ENCODE measurements at regions not wholly inside any gene's neighbourhood (a gene's known extent, or its start where the extent isn't known, plus 50 kb on each side); places are given as distances from the start of the nearest gene placed in this dataset.

DNA sequence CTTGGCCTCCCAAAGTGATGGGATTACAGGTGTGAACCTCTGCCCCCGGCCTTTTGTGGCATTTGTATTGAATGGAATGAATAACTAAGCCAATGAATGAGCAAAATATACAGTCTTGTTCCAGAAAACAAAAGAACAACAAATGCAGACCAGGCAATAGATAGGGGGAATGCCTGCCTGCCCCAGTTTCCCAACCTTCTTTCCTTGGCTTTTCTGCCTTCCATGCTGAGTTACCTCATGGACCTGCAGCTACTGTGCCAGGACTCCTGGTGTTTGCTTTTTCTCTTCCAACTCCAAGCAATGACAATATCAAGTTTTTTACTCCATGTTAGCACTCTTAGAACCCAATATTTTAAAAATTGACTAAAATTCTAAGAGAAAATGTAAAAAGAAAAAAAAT lies 58.6 kb upstream of the BACH1 start:
- TF ChIP-seq, protein P1, sequence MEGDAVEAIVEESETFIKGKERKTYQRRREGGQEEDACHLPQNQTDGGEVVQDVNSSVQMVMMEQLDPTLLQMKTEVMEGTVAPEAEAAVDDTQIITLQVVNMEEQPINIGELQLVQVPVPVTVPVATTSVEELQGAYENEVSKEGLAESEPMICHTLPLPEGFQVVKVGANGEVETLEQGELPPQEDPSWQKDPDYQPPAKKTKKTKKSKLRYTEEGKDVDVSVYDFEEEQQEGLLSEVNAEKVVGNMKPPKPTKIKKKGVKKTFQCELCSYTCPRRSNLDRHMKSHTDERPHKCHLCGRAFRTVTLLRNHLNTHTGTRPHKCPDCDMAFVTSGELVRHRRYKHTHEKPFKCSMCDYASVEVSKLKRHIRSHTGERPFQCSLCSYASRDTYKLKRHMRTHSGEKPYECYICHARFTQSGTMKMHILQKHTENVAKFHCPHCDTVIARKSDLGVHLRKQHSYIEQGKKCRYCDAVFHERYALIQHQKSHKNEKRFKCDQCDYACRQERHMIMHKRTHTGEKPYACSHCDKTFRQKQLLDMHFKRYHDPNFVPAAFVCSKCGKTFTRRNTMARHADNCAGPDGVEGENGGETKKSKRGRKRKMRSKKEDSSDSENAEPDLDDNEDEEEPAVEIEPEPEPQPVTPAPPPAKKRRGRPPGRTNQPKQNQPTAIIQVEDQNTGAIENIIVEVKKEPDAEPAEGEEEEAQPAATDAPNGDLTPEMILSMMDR (IDR thresholded peaks at IDR 0.05), result no peak
- TF ChIP-seq POLR2A (IDR thresholded peaks at IDR 0.05), result no peak

Measured in right lobe of liver (tissue), 4 donors.